Upper lobe of right lung (tissue), 1 donor: ENCODE measurements at regions not wholly inside any gene's neighbourhood (a gene's known extent, or its start where the extent isn't known, plus 50 kb on each side); places are given as distances from the start of the nearest gene placed in this dataset.
"Not testable (repeated sequence)": the region's sequence is repeated elsewhere in the genome, so short reads cannot be mapped to it uniquely, and the experiment has no call there.

ENCODE experiments used
- ATAC-seq: fragments of 200-7000 bp; cut with Tn5 transposase; one replicate; pipeline ENCODE4 v1.9.1; 2020; ENCODE audit warnings: mild to moderate bottlenecking, moderate library complexity
- DNase-seq: peaks from one replicate; pipeline ENCODE4 v3.0.0-alpha.2; 2020
- H3K27ac ChIP-seq: fragments of 200-600 bp; one replicate; pipeline ENCODE4 v1.8.0; 2022
- H3K27me3 ChIP-seq: fragments of 200-600 bp; one replicate; pipeline ENCODE4 v1.8.0; 2022; ENCODE audit warnings: mild to moderate bottlenecking
- H3K36me3 ChIP-seq: fragments of 200-600 bp; one replicate; pipeline ENCODE4 v1.8.0; 2022
- H3K4me1 ChIP-seq: fragments of 200-600 bp; one replicate; pipeline ENCODE4 v1.8.0; 2022
- H3K4me3 ChIP-seq: fragments of 200-600 bp; one replicate; pipeline ENCODE4 v1.8.0; 2022; ENCODE audit warnings: mild to moderate bottlenecking
- H3K9me3 ChIP-seq: fragments of 200-600 bp; one replicate; pipeline ENCODE4 v1.8.0; 2022
- intact Hi-C: fragments of 100-400 bp; cut with DNase I; formaldehyde crosslinking; loops from one replicate; pipeline ENCODE4 v1.11.0; 2022
- TF ChIP-seq, protein P1 (sequence below): fragments of 200-600 bp; IDR thresholded peaks from one replicate; pipeline ENCODE4 v1.8.0; 2022; ENCODE audit warnings: antibody characterized with exemption
- donor health status: DM: no; HTN: yes; CAD: no; lungs with severe emphysema.

DNA sequence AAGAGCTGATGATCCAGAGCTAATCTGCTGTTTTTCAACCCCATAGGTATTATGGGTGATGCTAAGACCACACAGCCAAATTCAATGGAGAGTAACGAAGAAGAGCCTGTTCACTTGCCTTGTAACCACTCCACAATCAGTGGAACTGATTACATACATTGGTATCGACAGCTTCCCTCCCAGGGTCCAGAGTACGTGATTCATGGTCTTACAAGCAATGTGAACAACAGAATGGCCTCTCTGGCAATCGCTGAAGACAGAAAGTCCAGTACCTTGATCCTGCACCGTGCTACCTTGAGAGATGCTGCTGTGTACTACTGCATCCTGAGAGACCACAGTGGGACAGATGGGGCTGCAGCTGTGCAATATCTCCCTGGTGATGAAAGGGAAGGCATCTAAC lies 386.0 kb downstream of the DAD1 start:
- DNase-seq (no peak), ATAC-seq (no peak)
- no peak overlapping the region for H3K27ac ChIP-seq
- no peaks in the 10 kb centered on the region for H3K27me3 ChIP-seq
- H3K9me3 ChIP-seq, result no peaks in the 10 kb centered on the region
- H3K4me3 ChIP-seq, result no peak overlapping the region
- TF ChIP-seq, protein P1, sequence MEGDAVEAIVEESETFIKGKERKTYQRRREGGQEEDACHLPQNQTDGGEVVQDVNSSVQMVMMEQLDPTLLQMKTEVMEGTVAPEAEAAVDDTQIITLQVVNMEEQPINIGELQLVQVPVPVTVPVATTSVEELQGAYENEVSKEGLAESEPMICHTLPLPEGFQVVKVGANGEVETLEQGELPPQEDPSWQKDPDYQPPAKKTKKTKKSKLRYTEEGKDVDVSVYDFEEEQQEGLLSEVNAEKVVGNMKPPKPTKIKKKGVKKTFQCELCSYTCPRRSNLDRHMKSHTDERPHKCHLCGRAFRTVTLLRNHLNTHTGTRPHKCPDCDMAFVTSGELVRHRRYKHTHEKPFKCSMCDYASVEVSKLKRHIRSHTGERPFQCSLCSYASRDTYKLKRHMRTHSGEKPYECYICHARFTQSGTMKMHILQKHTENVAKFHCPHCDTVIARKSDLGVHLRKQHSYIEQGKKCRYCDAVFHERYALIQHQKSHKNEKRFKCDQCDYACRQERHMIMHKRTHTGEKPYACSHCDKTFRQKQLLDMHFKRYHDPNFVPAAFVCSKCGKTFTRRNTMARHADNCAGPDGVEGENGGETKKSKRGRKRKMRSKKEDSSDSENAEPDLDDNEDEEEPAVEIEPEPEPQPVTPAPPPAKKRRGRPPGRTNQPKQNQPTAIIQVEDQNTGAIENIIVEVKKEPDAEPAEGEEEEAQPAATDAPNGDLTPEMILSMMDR, result no peak
- H3K4me1 ChIP-seq, result no peaks in the 10 kb centered on the region
- no peaks in the 10 kb centered on the region for H3K36me3 ChIP-seq
- intact Hi-C loops, result no loop called here

DNA sequence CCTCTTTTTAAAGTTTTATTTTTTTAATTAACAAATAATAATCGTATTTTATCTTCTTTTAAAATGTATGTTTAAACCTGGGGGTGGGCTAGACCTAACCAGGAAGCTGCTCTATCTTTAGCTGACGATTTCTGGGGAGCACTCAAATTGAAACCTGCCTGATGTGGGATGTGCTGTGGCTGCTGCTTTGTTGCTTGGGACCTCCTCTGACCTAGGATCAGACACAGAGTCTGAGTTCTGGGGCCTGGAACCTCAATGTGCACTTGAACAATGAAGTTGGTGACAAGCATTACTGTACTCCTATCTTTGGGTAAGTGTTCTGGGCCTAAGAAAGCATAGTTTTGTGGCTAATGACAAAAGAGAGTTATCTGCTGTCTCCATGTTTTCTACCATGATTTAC lies 386.7 kb downstream of the DAD1 start:
- H3K27me3 ChIP-seq, result no peaks in the 10 kb centered on the region
- no peaks in the 10 kb centered on the region for H3K4me1 ChIP-seq
- intact Hi-C loops, result no loop called here
- no peaks in the 10 kb centered on the region for H3K36me3 ChIP-seq
- no peak overlapping the region for H3K27ac ChIP-seq
- H3K4me3 ChIP-seq, result no peak overlapping the region
- ATAC-seq, result no peak
- DNase-seq, result no peak
- no peaks in the 10 kb centered on the region for H3K9me3 ChIP-seq
- TF ChIP-seq, protein P1, result no peak

DNA sequence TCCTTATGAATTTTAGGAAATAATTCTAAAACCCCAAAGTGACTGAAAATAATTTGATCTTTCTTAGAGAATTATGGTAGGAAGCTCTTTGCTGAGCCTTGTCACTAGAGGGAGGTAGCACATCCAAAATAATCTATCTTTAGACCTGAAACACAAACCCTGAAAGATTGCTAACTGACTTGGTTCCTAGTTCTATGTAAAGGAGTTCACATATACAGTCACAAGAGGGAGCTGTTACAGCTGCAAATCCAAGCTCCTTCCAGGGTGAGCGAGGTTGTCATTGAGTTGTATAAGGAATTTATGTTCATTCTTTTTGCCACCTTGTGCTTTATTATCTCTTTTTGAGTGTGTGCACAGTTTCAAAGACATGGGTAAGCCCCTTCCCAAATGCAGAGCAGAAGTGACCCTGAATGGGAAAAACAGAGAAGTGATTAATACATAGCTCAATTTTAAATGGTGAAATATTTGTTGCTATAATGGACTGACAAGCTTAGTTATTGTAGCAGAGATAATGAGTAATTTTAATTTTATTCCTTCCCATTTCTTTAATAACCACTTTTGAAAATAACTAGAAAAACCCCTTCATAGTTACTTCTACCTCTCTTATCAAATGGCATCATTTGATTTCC lies 387.9 kb downstream of the DAD1 start:
- intact Hi-C loops, result no loop called here
- DNase-seq (no peak), ATAC-seq (peak; percentile 91)

DNA sequence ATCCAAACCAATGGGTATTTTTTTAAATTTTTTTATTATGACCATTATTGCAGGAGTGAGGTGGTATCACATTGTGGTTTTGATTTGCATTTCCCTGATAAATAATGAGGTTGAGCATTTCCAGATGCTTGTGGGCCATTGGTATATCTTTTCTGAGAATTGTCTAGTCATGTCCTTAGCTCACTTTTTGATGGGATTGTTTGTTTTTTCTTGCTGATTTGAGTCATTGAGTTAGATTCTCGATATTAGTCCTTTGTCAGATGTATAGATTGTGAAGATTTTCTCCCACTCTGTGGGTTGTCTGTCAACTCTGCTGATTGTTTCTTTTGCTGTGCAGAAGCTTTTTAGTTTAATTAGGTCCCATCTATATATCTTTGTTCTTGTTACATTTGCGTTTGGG lies 388.9 kb downstream of the DAD1 start:
- H3K27ac ChIP-seq, H3K27me3 ChIP-seq, H3K36me3 ChIP-seq, intact Hi-C loops, H3K4me1 ChIP-seq, H3K9me3 ChIP-seq, ATAC-seq, H3K4me3 ChIP-seq, DNase-seq: not testable (repeated sequence)

More for the DNA sequence above, 387.9 kb downstream of the DAD1 start:
- H3K4me1 ChIP-seq, result no peaks in the 10 kb centered on the region
- H3K4me3 ChIP-seq, result no peak overlapping the region
- no peaks in the 10 kb centered on the region for H3K27me3 ChIP-seq
- H3K36me3 ChIP-seq, result no peaks in the 10 kb centered on the region
- no peaks in the 10 kb centered on the region for H3K9me3 ChIP-seq
- TF ChIP-seq, protein P1, result peak; percentile 63
- no peak overlapping the region for H3K27ac ChIP-seq

DNA sequence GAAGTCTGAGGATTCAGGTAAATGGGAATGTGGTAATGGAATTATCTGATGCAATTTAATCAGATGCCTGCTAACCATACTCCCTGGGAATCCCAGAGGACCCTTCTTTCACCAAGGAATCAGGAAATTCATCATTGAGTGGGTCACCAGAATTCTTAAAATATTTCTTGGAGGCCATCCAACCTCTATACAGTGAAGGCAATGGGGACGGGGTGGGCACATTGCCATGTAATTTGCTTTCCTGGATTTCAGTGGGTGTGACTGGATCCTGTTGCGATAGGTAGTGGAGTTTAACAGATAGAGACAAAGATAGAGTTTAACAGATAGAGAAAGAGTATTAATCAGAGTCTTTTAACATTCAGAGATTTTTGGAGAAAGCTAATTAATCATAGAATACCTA lies 394.4 kb downstream of the DAD1 start:
- H3K9me3 ChIP-seq, result no peaks in the 10 kb centered on the region
- no peaks in the 10 kb centered on the region for H3K4me1 ChIP-seq
- H3K4me3 ChIP-seq, result no peak overlapping the region
- intact Hi-C loops, result no loop called here
- TF ChIP-seq, protein P1, result no peak
- H3K27me3 ChIP-seq, result no peaks in the 10 kb centered on the region
- no peak overlapping the region for H3K27ac ChIP-seq
- ATAC-seq, result no peak
- DNase-seq, result no peak
- H3K36me3 ChIP-seq, result no peaks in the 10 kb centered on the region

DNA sequence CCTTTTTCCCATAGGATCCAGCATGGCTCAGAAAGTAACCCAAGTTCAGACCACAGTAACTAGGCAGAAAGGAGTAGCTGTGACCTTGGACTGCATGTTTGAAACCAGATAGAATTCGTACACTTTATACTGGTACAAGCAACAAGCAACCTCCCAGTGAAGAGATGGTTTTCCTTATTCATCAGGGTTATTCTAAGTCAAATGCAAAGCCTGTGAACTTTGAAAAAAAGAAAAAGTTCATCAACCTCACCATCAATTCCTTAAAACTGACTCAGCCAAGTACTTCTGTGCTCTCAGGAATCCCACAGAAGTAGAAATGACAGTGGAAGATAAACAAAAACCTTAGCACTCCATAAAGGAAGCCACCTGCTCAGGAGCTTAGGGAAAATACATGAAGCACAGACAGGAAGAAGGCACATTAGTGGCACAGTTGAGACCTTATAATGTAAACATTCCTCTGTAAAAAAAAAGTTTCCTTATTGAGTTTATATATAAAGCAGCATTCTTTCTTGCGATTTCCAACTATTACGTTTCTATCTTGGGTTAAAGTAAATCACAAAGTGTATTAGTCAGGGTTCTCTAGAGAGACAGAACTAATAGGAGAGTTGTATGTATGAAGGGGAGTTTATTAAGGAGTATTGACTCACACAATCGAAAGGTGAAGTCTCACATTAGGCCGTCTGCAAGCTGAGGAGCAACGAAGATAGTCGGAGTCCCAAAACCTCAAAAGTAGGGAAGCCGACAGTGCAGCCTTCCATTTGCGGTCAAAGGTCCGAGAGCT lies 398.4 kb downstream of the DAD1 start:
- ATAC-seq, result no peak

More for the DNA sequence above, 398.4 kb downstream of the DAD1 start:
- H3K4me1 ChIP-seq, result no peaks in the 10 kb centered on the region
- no peak overlapping the region for H3K4me3 ChIP-seq
- TF ChIP-seq, protein P1, result no peak
- intact Hi-C loops, result no loop called here
- DNase-seq, result no peak
- no peaks in the 10 kb centered on the region for H3K36me3 ChIP-seq
- H3K27me3 ChIP-seq, result no peaks in the 10 kb centered on the region
- H3K9me3 ChIP-seq, result no peaks in the 10 kb centered on the region
- H3K27ac ChIP-seq, result no peak overlapping the region
